Stimulated activated CD4-positive, alpha-beta T cell treated with anti-CD3 and anti-CD28 coated beads, TNF-alpha, amount 100 ng/mL, for 24 hours (primary cell): ENCODE measurements at regions not wholly inside any gene's neighbourhood (a gene's known extent, or its start where the extent isn't known, plus 50 kb on each side); places are given as distances from the start of the nearest gene placed in this dataset.
"Not testable (repeated sequence)": the region's sequence is repeated elsewhere in the genome, so short reads cannot be mapped to it uniquely, and the experiment has no call there.

ENCODE experiments used
- DNase-seq, 3 experiments: peaks; one replicate each; pipeline ENCODE4 v3.0.0-alpha.2; 2020; ENCODE audit warnings: low read depth in 3 of 3

DNA sequence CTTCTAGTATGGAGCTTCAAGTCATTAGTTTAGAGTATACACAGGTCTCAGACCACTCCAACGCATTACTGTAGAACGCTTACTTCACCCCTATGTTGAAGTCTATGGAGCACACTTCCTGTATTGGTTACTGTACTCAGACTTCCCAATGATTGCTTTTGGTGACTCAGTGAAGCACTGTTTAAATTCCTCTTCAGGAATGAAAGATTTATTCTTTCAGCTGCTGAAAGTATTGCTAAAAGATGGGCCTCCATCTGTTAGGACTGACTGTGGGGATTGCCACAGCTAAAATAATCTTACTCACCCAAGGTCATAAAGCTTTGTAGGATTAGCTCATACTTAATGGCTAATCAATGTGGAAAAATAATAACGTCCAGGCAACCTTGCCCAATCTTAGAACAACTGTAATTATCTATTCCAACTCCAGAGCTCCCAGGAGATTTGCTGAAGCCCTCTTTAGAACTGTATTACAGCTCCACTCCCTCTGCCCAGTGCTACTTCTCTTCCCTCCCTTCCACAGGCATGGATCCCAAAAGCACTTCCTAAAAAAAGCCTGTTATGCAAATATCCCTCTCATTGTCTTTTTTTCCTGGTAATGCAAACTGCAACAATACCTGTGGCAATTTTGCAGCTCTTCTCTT lies 281.9 kb upstream of the HS3ST1 start:
- DNase-seq, result no peak

DNA sequence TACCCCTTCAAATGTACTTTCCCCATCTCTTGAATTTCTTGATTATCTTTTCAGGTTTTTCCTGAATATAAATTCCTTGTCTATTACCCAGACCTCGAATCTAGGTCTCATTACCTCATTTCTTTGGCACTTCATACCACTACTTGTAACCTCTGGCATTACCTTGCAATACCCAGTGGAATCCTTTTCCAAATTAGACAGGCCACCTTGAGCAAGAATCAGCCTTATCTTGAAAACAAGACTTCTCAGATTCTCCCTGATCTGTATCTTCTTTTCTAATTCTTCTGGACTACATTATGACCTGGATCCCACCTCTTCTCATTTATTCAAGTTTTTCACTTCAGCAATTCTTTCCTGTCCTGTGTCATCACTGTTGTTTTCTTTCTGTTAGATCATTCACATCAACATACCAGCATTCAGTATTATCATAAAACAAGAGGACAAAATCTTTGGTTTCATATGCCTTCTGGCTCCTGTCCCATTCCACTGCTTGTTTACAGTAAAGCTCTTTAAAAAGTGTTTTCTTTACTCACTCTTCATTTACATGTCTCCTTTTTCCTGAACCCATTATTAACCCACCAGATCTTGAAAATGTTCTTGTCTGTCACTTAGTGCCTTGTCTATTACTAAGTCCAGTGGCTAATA lies 275.6 kb upstream of the HS3ST1 start:
- no peak for DNase-seq

GRCh38 chr4:11702886-11703557 lies 274.3 kb upstream of the HS3ST1 start:
- DNase-seq, result no peak

- DNase-seq, result no peak
Measured at GRCh38 chr4:11701966-11702725, 273.5 kb upstream of the HS3ST1 start.

DNA sequence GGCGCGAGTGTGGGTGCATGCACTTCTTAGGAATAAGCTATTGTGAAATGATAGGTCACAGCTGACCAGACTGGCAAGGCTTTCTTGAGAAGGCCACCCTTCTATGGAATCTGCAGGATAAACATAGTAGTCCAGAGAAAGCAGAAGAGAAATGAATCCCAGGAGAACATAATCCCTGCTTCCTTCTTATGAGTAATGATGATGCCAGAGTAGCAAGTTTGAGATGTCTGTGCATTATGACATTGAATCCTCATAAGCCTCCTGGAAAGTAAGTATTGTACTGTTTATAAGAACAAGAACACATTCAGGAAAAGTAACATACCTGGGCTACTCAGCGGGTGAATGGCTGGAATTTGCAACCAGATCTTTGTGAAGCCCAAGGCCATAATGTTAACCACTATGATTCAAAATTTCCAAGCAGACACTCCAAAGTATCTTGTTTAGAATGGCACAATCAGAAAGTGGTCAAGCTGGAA lies 272.1 kb upstream of the HS3ST1 start:
- DNase-seq, result no peak

GRCh38 chr4:11698846-11699590 lies 270.3 kb upstream of the HS3ST1 start:
- DNase-seq, result no peak

GRCh38 chr4:11698033-11698432 lies 269.3 kb upstream of the HS3ST1 start:
- no peak for DNase-seq

DNA sequence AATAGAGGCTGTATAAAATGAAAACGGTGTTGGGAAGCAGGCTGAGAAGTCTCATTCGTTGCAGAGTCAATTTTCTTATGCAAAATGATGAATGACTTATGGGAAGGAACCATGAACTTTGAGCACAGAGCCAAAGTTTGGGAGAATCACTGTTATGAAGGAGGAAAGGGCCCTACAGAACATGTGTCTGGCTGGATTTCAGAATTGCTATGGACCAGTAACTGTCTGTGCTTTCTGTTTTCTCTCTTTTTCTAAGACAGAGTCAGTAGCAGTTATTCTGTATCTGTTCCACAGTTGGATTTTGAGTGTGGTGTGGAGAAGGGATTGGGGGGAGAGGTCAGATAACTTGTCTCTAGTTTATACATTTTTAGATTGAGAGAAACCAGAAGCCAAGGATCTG lies 265.0 kb upstream of the HS3ST1 start:
- no peak for DNase-seq

GRCh38 chr4:11691236-11691635 lies 262.5 kb upstream of the HS3ST1 start:
- DNase-seq, result no peak

DNA sequence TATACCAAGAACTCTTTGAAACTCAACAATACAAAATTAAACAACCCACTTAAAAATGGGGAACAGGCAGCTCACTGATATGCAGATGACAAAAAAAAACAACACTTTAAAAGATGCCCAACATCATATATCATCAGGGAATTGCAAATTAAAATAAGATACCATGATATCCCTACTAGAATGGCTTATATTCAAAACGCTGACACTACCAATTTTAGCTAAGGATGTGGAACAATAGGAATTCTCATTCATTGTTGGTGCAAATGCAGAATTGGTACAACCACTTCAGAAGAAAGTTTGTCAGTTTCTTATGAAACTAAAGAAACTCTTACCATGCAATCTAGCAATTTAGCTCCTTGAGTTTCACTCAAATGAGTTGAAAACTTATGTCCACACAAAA lies 259.0 kb upstream of the HS3ST1 start:
- no peak for DNase-seq

GRCh38 chr4:11685481-11685880 lies 256.8 kb upstream of the HS3ST1 start:
- DNase-seq, result no peak

- no peak for DNase-seq
Measured at GRCh38 chr4:11675051-11675800, 246.5 kb upstream of the HS3ST1 start.

GRCh38 chr4:11670304-11670703 lies 241.6 kb upstream of the HS3ST1 start:
- no peak for DNase-seq

DNA sequence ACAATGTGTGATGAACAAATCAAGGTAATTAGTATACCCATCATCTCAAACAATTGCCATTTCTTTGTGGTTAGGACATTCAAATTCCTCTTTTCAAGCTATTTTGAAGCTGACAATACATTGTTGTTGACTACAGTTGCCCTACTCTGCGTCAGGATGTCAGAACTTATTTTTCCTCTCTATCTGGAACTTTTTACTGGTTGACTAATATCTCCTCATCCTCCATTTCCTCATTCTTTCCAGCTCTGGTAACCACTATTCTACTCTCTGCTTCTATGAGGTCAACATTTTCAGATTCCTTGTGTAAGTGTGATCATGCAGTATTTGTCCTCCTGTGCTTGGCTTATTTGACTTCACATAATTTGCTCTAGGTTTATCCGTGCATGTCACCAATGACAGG lies 240.5 kb upstream of the HS3ST1 start:
- no peak for DNase-seq

- no peak for DNase-seq
Measured at GRCh38 chr4:11663114-11663513, 234.4 kb upstream of the HS3ST1 start.

GRCh38 chr4:11650801-11651596 lies 222.3 kb upstream of the HS3ST1 start:
- DNase-seq, result no peak

- DNase-seq, result no peak
Measured at GRCh38 chr4:11647433-11647832, 218.7 kb upstream of the HS3ST1 start.

DNA sequence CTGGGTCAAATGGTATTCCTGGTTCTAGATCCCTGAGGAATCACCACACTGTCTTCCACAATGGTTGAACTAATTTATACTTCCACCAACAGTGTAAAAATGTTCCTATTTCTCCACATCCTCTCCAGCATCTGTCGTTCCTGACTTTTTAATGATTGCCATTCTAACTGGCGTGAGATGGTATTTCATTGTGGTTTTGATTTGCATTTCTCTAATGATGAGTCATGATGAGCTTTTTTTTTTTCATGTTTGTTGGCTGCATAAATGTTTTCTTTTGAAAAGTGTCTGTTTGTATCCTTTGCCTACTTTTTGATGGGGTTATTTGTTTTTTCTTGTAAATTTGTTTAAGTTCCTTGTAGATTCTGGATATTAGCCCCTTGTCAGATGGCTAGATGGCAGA lies 214.4 kb upstream of the HS3ST1 start:
- not testable (repeated sequence) for DNase-seq

DNA sequence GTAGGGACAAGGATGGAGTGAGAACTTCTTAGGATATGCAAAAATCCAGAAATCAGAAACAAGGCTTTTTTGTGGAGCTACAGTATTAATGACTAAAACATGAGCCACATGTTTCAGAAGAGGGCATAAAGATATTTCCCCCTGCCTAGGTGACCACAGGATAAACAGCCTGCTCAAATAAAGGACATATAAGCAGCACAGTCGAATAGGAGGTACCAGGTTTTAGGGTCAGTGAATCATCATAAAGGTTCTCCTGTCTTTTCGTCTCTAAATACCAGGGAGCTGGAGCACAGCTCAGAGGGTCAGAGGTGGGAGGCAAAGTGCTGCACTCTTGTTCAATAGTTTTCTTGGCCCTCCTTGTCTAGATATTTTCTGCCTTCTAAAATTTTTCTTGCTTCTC lies 211.9 kb upstream of the HS3ST1 start:
- no peak for DNase-seq

- DNase-seq, result no peak
Measured at GRCh38 chr4:11636551-11636950, 207.9 kb upstream of the HS3ST1 start.
